ENCODE measurements at regions not wholly inside any gene's neighbourhood (a gene's known extent, or its start where the extent isn't known, plus 50 kb on each side); places are given as distances from the start of the nearest gene placed in this dataset.

- TF ChIP-seq CTCF (IDR thresholded peaks at IDR 0.05; ENCODE audit: extremely low read depth in 1 of 2, insufficient read depth in 1 of 2, low read depth in 1 of 2, low read length in 2 of 2) (no peak), EZH2 (IDR thresholded peaks at IDR 0.05; ENCODE audit: borderline replicate concordance, low read depth, low read length, severe bottlenecking) (no peak), GATA2 (IDR thresholded peaks at IDR 0.05; ENCODE audit: insufficient read depth, insufficient read length, low read depth, low read length) (no peak), POLR2AphosphoS5 (IDR thresholded peaks at IDR 0.05; ENCODE audit: insufficient read depth, low read depth, low read length) (no peak), MYC (IDR thresholded peaks at IDR 0.05; ENCODE audit: low read depth, low read length) (no peak), JUN (IDR thresholded peaks at IDR 0.05; ENCODE audit: borderline replicate concordance, insufficient read depth, insufficient read length, low read depth) (no peak), POLR2A (IDR thresholded peaks at IDR 0.05; ENCODE audit: low read depth, low read length) (no peak)
- TF ChIP-seq, protein P1, sequence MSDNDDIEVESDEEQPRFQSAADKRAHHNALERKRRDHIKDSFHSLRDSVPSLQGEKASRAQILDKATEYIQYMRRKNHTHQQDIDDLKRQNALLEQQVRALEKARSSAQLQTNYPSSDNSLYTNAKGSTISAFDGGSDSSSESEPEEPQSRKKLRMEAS (IDR thresholded peaks at IDR 0.05; ENCODE audit: insufficient read depth, insufficient read length) = no peak
These were observed 262.8 kb upstream of the RARB start for GRCh38 chr3:25165306-25165705.

Data from endothelial cell of umbilical vein (primary cell).